HepG2 (cell line): ENCODE measurements at regions not wholly inside any gene's neighbourhood (a gene's known extent, or its start where the extent isn't known, plus 50 kb on each side); places are given as distances from the start of the nearest gene placed in this dataset.

Experiments used
- FOXM1 ChIP-seq: sonication (generic); formaldehyde crosslinking; IDR thresholded peaks from 2 replicates; pipeline ENCODE4 v1.5.0; 2020; ENCODE audit warnings: missing genetic modification reagents
- GABPA ChIP-seq, 2 experiments: IDR thresholded peaks; 2 replicates each; pipeline ENCODE4 v1.6.1; 2011 to 2016; ENCODE audit warnings: low read depth in 2 of 2, low read length in 1 of 2, missing biosample characterization in 1 of 2, missing genetic modification characterization in 1 of 2
- HBP1 ChIP-seq: IDR thresholded peaks from 2 replicates; pipeline ENCODE4 v1.6.1; 2016; ENCODE audit warnings: low read depth, control low read depth
- HNRNPUL1 ChIP-seq: fragments of 200-400 bp; formaldehyde crosslinking; IDR thresholded peaks from 2 replicates; pipeline ENCODE4 v1.6.1; 2017; ENCODE audit warnings: low read depth, mild to moderate bottlenecking, low read length, moderate library complexity
- MYC ChIP-seq: sonication (generic); formaldehyde crosslinking; IDR thresholded peaks from 2 replicates; pipeline ENCODE4 v1.9.0; 2021; ENCODE audit warnings: missing genetic modification reagents, borderline replicate concordance
- NBN ChIP-seq: fragments of 450-650 bp; conservative IDR thresholded peaks from 2 replicates; pipeline ENCODE4 v1.6.1; 2017
- ZBTB44 ChIP-seq: sonication (generic); formaldehyde crosslinking; IDR thresholded peaks from 2 replicates; pipeline ENCODE4 v1.4.0; 2020; ENCODE audit warnings: missing genetic modification reagents
- TF ChIP-seq, protein P1 (sequence below): sonication (generic); formaldehyde crosslinking; IDR thresholded peaks from 2 replicates; pipeline ENCODE4 v1.5.0; 2020; ENCODE audit warnings: mild to moderate bottlenecking, missing genetic modification reagents, moderate library complexity

DNA sequence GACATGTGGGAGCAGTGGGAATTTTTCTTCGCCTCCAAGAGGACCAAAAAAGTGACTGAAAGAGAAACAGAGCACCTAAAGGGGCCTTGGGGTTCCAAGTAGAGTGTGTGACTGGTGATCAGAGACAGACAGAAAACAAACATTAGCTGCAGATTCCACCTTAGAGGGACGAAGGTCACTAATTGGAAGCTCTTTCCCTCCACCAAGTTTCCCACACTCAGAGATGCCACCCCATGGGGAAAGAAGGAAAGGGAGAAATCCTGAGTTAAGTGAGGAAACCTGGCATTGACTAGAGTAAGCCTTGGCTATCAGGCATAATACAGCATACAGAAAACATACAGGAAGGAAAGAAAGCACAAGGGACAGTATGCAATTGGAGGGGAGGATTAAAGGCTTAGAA is 90.9 kb downstream of the HNRNPD start:
- TF ChIP-seq HNRNPUL1 (no peak), FOXM1 (no peak), ZBTB44 (CRISPR knock-in tag) (no peak), GABPA (IDR thresholded peaks at IDR 0.05; ENCODE audit: low read depth, low read length) (no peak), GABPA (CRISPR knock-in tag; IDR thresholded peaks at IDR 0.05; ENCODE audit: low read depth) (no peak), NBN (no peak), MYC (CRISPR knock-in tag) (no peak), HBP1 (CRISPR knock-in tag) (no peak)
- TF ChIP-seq, protein P1, sequence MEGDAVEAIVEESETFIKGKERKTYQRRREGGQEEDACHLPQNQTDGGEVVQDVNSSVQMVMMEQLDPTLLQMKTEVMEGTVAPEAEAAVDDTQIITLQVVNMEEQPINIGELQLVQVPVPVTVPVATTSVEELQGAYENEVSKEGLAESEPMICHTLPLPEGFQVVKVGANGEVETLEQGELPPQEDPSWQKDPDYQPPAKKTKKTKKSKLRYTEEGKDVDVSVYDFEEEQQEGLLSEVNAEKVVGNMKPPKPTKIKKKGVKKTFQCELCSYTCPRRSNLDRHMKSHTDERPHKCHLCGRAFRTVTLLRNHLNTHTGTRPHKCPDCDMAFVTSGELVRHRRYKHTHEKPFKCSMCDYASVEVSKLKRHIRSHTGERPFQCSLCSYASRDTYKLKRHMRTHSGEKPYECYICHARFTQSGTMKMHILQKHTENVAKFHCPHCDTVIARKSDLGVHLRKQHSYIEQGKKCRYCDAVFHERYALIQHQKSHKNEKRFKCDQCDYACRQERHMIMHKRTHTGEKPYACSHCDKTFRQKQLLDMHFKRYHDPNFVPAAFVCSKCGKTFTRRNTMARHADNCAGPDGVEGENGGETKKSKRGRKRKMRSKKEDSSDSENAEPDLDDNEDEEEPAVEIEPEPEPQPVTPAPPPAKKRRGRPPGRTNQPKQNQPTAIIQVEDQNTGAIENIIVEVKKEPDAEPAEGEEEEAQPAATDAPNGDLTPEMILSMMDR: peak; percentile 38
